ENCODE measurements at regions not wholly inside any gene's neighbourhood (a gene's known extent, or its start where the extent isn't known, plus 50 kb on each side); places are given as distances from the start of the nearest gene placed in this dataset.

GRCh38 chr4:128517096-128517738 is 229.6 kb upstream of the PGRMC2 start (continued):
- TF ChIP-seq BCLAF1 (IDR thresholded peaks at IDR 0.05; ENCODE audit: borderline replicate concordance in 1 of 2, control insufficient read depth in 1 of 2, low read depth in 2 of 2, low read length in 1 of 2) = no peak
- TF ChIP-seq SPI1 (IDR thresholded peaks at IDR 0.05; ENCODE audit: borderline replicate concordance, low read depth, low read length) = no peak
- no peak for TF ChIP-seq ZNF133 (CRISPR knock-in tag; IDR thresholded peaks at IDR 0.05)
- TF ChIP-seq SAFB (IDR thresholded peaks at IDR 0.05; ENCODE audit: borderline replicate concordance, low read depth, low read length) = no peak
- no peak for TF ChIP-seq BHLHE40 (IDR thresholded peaks at IDR 0.05; ENCODE audit: low read length)
- no peak for TF ChIP-seq MEF2D (tag; conservative IDR thresholded peaks at IDR 0.05; ENCODE audit: low read depth)
- no peak for TF ChIP-seq TEAD1 (CRISPR knock-in tag; IDR thresholded peaks at IDR 0.05)
- no peak; the same call in 1 of the 2 replicates for TF ChIP-seq HDAC8 (tag; IDR thresholded peaks at IDR 0.05)
- no peak; the same call in 1 of the 2 replicates for TF ChIP-seq PTTG1 (tag; IDR thresholded peaks at IDR 0.05; ENCODE audit: low read depth)
- TF ChIP-seq ADNP (tag; IDR thresholded peaks at IDR 0.05) = no peak
- no peak for TF ChIP-seq FOXK2 (conservative IDR thresholded peaks at IDR 0.05 in 1 of 2, IDR thresholded peaks at IDR 0.05 in 1 of 2; ENCODE audit: low read depth in 2 of 2)
- TF ChIP-seq ZKSCAN8 (CRISPR knock-in tag; IDR thresholded peaks at IDR 0.05) = no peak
- no peak for TF ChIP-seq PCBP1 (IDR thresholded peaks at IDR 0.05; ENCODE audit: low read depth, low read length, poor library complexity, severe bottlenecking)
- TF ChIP-seq HOXB6 (CRISPR knock-in tag; IDR thresholded peaks at IDR 0.05; ENCODE audit: borderline replicate concordance) = no peak
- TF ChIP-seq PML (IDR thresholded peaks at IDR 0.05; ENCODE audit: low read length) = no peak; the same call in 1 of the 2 replicates
- no peak for TF ChIP-seq GATA2 (CRISPR knock-in tag; IDR thresholded peaks at IDR 0.05)
- TF ChIP-seq ELK1 (CRISPR knock-in tag; IDR thresholded peaks at IDR 0.05) = no peak
- no peak for TF ChIP-seq CREB3L1 (IDR thresholded peaks at IDR 0.05; ENCODE audit: borderline replicate concordance, low read depth)
- no peak for TF ChIP-seq KLF1 (tag; IDR thresholded peaks at IDR 0.05)
- TF ChIP-seq ZNF212 (CRISPR knock-in tag; IDR thresholded peaks at IDR 0.05) = no peak
- TF ChIP-seq E2F3 (CRISPR knock-in tag; IDR thresholded peaks at IDR 0.05) = no peak
